ENCODE measurements at regions not wholly inside any gene's neighbourhood (a gene's known extent, or its start where the extent isn't known, plus 50 kb on each side); places are given as distances from the start of the nearest gene placed in this dataset.

GRCh38 chr2:88320076-88320773 lies 132.3 kb downstream of the FOXI3 start:
- intact Hi-C loops (cut with DNase I): no loop called here
- ATAC-seq: no peak
- WGBS, 2 donors: 56 to 76% methylated on average over 2 of the region's 2 CpGs

GRCh38 chr2:88318956-88319330 lies 133.6 kb downstream of the FOXI3 start:
- intact Hi-C loops (cut with DNase I): no loop called here
- Histone ChIP-seq H3K9me3 (peaks cover 0 to 14% (median 0%) of the 10 kb centered on the region in 11 donors), H3K27me3 (peaks cover 0 to 10% (median 3%) of the 10 kb centered on the region in 7 donors), H3K4me3 (no peak overlapping the region), H3K4me1 (no peaks in the 10 kb centered on the region), H3K27ac (no peak overlapping the region), H3K36me3 (no peaks in the 10 kb centered on the region)
- WGBS, 2 donors: 71 to 80% methylated on average over 5 of the region's 5 CpGs
- DNase-seq (no peak), ATAC-seq (no peak)
- TF ChIP-seq CTCF (IDR thresholded peaks at IDR 0.05): no peak

More at GRCh38 chr2:88320076-88320773, 132.3 kb downstream of the FOXI3 start:
- no peak overlapping the region for H3K27ac ChIP-seq
- peaks cover 0 to 13% (median 4%) of the 10 kb centered on the region in 7 donors for H3K27me3 ChIP-seq
- TF ChIP-seq CTCF (IDR thresholded peaks at IDR 0.05): no peak
- no peaks in the 10 kb centered on the region for H3K36me3 ChIP-seq
- DNase-seq: no peak
- H3K4me3 ChIP-seq: no peak overlapping the region
- H3K4me1 ChIP-seq: no peaks in the 10 kb centered on the region
- peaks cover 0 to 14% (median 0%) of the 10 kb centered on the region in 11 donors for H3K9me3 ChIP-seq

GRCh38 chr2:88318071-88318955 lies 134.2 kb downstream of the FOXI3 start:
- intact Hi-C loops (cut with DNase I): no loop called here
- H3K4me1 ChIP-seq: no peaks in the 10 kb centered on the region
- TF ChIP-seq CTCF (IDR thresholded peaks at IDR 0.05): no peak

GRCh38 chr2:88310787-88311186 lies 140.6 kb downstream of the THNSL2 start:
- Histone ChIP-seq H3K36me3 (no peaks in the 10 kb centered on the region), H3K4me1 (no peaks in the 10 kb centered on the region), H3K4me3 (no peak overlapping the region), H3K27ac (no peak overlapping the region), H3K9me3 (peaks cover 0 to 35% (median 0%) of the 10 kb centered on the region in 11 donors), H3K27me3 (no peaks in the 10 kb centered on the region)
- 85 to 86% methylated on average over 1 of the region's 1 CpG for WGBS, 2 donors
- TF ChIP-seq CTCF (IDR thresholded peaks at IDR 0.05): no peak
- DNase-seq: no peak
- no peak for ATAC-seq
- intact Hi-C loops (cut with DNase I): no loop called here

More at GRCh38 chr2:88318071-88318955, 134.2 kb downstream of the FOXI3 start:
- Histone ChIP-seq H3K27ac (no peak overlapping the region), H3K4me3 (no peak overlapping the region), H3K9me3 (peaks cover 0 to 14% (median 0%) of the 10 kb centered on the region in 11 donors), H3K36me3 (no peaks in the 10 kb centered on the region), H3K27me3 (peaks cover 0 to 7% (median 0%) of the 10 kb centered on the region in 7 donors)
- ATAC-seq (no peak), DNase-seq (no peak)
- 85 to 87% methylated on average over 5 of the region's 5 CpGs for WGBS, 2 donors

Measured in heart right ventricle (tissue), 16 donors.